Liver (tissue), 8 donors: ENCODE measurements at regions not wholly inside any gene's neighbourhood (a gene's known extent, or its start where the extent isn't known, plus 50 kb on each side); places are given as distances from the start of the nearest gene placed in this dataset.

Source experiments
- DNase-seq: peaks from one replicate; pipeline ENCODE4 v3.0.0-alpha.2; 2017; ENCODE audit warnings: low spot score
- H3K27ac ChIP-seq, 2 donors: one replicate each; pipeline ENCODE4 v1.7.0; 2013; ENCODE audit warnings: inconsistent platforms in 2 of 2, low read length in 2 of 2, control low read depth in 1 of 2, low read depth in 1 of 2, mild to moderate bottlenecking in 1 of 2
- H3K27me3 ChIP-seq, 4 donors: one replicate each; pipeline versions ENCODE4 v1.6.1 to v1.7.0; 2013; ENCODE audit warnings: low read length in 3 of 4, inconsistent platforms in 1 of 4, mild to moderate bottlenecking in 1 of 4, moderate library complexity in 1 of 4; ENCODE audit not compliant: control insufficient read depth in 4 of 4, insufficient read depth in 4 of 4
- H3K36me3 ChIP-seq, 4 donors: one replicate each; pipeline versions ENCODE4 v1.6.1 to v1.7.0; 2013; ENCODE audit warnings: low read length in 3 of 4, mild to moderate bottlenecking in 3 of 4, low read depth in 1 of 4, moderate library complexity in 1 of 4; ENCODE audit not compliant: control insufficient read depth in 4 of 4, insufficient read depth in 3 of 4
- H3K4me1 ChIP-seq, 4 donors: one replicate each; pipeline versions ENCODE4 v1.6.1 to v1.7.0; 2013; ENCODE audit warnings: low read length in 3 of 4, mild to moderate bottlenecking in 3 of 4, moderate library complexity in 1 of 4; ENCODE audit not compliant: control insufficient read depth in 4 of 4, insufficient read depth in 4 of 4
- H3K4me3 ChIP-seq, 3 donors: one replicate each; pipeline versions ENCODE4 v1.6.1 to v1.7.0; 2013; ENCODE audit warnings: low read length in 3 of 3, control low read depth in 1 of 3, low read depth in 1 of 3, mild to moderate bottlenecking in 1 of 3
- H3K9ac ChIP-seq, 2 donors: one replicate each; pipeline ENCODE4 v1.7.0; 2013; ENCODE audit warnings: low read length in 2 of 2, mild to moderate bottlenecking in 2 of 2, moderate library complexity in 2 of 2, control low read depth in 1 of 2, low read depth in 1 of 2
- H3K9me3 ChIP-seq, 4 donors: one replicate each; pipeline versions ENCODE4 v1.6.1 to v1.7.0; 2013; ENCODE audit warnings: low read length in 3 of 4; ENCODE audit not compliant: control insufficient read depth in 4 of 4
- EGR1 ChIP-seq, 2 donors: IDR thresholded peaks; 2 replicates each; pipeline ENCODE4 v1.6.1; 2016 to 2018; ENCODE audit warnings: antibody characterized with exemption in 2 of 2, low read depth in 2 of 2
- FOXA1 ChIP-seq: IDR thresholded peaks from 2 replicates; pipeline ENCODE4 v1.6.1; 2016; ENCODE audit warnings: antibody characterized with exemption
- FOXA2 ChIP-seq: IDR thresholded peaks from 2 replicates; pipeline ENCODE4 v1.6.1; 2016; ENCODE audit warnings: antibody characterized with exemption
- GABPA ChIP-seq, 2 donors: IDR thresholded peaks in 1 of 2; conservative IDR thresholded peaks in 1 of 2; 2 replicates each; pipeline ENCODE4 v1.6.1; 2016; ENCODE audit warnings: antibody characterized with exemption in 2 of 2, mild to moderate bottlenecking in 1 of 2, moderate library complexity in 1 of 2
- HNF4A ChIP-seq, 2 donors: conservative IDR thresholded peaks; 2 replicates each; pipeline ENCODE4 v1.6.1; 2016; ENCODE audit warnings: antibody characterized with exemption in 2 of 2, mild to moderate bottlenecking in 2 of 2
- JUND ChIP-seq, 2 donors: IDR thresholded peaks; 2 replicates each; pipeline ENCODE4 v1.6.1; 2016; ENCODE audit warnings: antibody characterized with exemption in 2 of 2
- NR2F2 ChIP-seq: IDR thresholded peaks from 2 replicates; pipeline ENCODE4 v1.6.1; 2016; ENCODE audit warnings: antibody characterized with exemption
- RAD21 ChIP-seq, 2 donors: IDR thresholded peaks; 2 replicates each; pipeline ENCODE4 v1.6.1; 2016; ENCODE audit warnings: antibody characterized with exemption in 2 of 2, mild to moderate bottlenecking in 2 of 2
- RXRA ChIP-seq, 2 donors: IDR thresholded peaks; 2 replicates each; pipeline ENCODE4 v1.6.1; 2017 to 2018; ENCODE audit warnings: antibody characterized with exemption in 2 of 2, mild to moderate bottlenecking in 1 of 2
- SP1 ChIP-seq: IDR thresholded peaks from 2 replicates; pipeline ENCODE4 v1.6.1; 2018; ENCODE audit warnings: antibody characterized with exemption, mild to moderate bottlenecking
- TAF1 ChIP-seq: conservative IDR thresholded peaks from 2 replicates; pipeline ENCODE4 v1.6.1; 2016; ENCODE audit warnings: antibody characterized with exemption, mild to moderate bottlenecking
- YY1 ChIP-seq: IDR thresholded peaks from 2 replicates; pipeline ENCODE4 v1.6.1; 2016; ENCODE audit warnings: antibody characterized with exemption, mild to moderate bottlenecking
- WGBS: extraction: QIAGEN DNeasy Blood & Tissue Kit; methylation state at CpG from one replicate; pipeline ENCODE4 v1.1.7; 2013; 5-methylcytosine and 5-hydroxymethylcytosine counted together
- TF ChIP-seq, protein P1 (sequence below): fragments of 150-350 bp; IDR thresholded peaks from 2 replicates; pipeline ENCODE4 v1.5.1; 2017; ENCODE audit warnings: improper control_type of control experiment, low read depth, low read length; ENCODE audit not compliant: missing input control
- TF ChIP-seq, protein P2 (sequence below): IDR thresholded peaks from 2 replicates; pipeline ENCODE4 v1.6.1; 2016; ENCODE audit warnings: antibody characterized with exemption
- TF ChIP-seq, protein P3 (sequence below): IDR thresholded peaks from 2 replicates; pipeline ENCODE4 v1.6.1; 2016; ENCODE audit warnings: antibody characterized with exemption
- TF ChIP-seq, protein P4 (sequence below): IDR thresholded peaks from 2 replicates; pipeline ENCODE4 v1.6.1; 2016; ENCODE audit warnings: antibody characterized with exemption, mild to moderate bottlenecking
- donor health status: healthy.
- donor health status: healthy.
- donor health status: healthy.
- donor health status: healthy.
- donor health status: healthy.

DNA sequence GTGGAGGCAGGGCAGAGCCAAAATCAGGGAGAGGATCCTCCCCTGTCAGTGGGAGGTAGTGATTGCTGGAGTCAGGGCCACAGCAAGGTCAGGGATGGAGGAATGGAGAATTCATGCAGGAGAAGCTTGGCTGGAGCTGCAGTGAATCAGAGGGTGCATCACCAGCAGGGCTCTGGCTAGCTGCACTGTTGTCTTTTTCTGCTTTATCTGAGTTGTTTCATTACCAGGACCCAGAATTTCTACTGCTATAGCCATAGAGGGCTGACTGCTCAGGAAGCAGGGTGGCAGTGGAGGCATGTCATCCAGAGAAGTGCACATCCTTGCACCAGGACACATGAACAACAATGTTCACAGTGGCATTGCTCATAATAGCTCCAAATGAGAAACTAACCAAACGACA is 113.5 kb upstream of the GALNT15 start:
- 89% methylated on average over 1 of the region's 1 CpG for WGBS
- peaks cover 0 to 4% (median 1%) of the 10 kb centered on the region in 4 donors for H3K4me1 ChIP-seq
- H3K9me3 ChIP-seq: no peaks in the 10 kb centered on the region
- H3K27me3 ChIP-seq: no peaks in the 10 kb centered on the region
- H3K9ac ChIP-seq: no peak overlapping the region
- H3K27ac ChIP-seq: peak overlapping the region in 1 of 2 donors; percentile 36
- no peak for DNase-seq
- H3K4me3 ChIP-seq: no peak overlapping the region
- no peaks in the 10 kb centered on the region for H3K36me3 ChIP-seq
- TF ChIP-seq RAD21 (IDR thresholded peaks at IDR 0.05): no peak
- TF ChIP-seq, protein P1, sequence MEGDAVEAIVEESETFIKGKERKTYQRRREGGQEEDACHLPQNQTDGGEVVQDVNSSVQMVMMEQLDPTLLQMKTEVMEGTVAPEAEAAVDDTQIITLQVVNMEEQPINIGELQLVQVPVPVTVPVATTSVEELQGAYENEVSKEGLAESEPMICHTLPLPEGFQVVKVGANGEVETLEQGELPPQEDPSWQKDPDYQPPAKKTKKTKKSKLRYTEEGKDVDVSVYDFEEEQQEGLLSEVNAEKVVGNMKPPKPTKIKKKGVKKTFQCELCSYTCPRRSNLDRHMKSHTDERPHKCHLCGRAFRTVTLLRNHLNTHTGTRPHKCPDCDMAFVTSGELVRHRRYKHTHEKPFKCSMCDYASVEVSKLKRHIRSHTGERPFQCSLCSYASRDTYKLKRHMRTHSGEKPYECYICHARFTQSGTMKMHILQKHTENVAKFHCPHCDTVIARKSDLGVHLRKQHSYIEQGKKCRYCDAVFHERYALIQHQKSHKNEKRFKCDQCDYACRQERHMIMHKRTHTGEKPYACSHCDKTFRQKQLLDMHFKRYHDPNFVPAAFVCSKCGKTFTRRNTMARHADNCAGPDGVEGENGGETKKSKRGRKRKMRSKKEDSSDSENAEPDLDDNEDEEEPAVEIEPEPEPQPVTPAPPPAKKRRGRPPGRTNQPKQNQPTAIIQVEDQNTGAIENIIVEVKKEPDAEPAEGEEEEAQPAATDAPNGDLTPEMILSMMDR: no peak
- no peak for TF ChIP-seq RXRA (IDR thresholded peaks at IDR 0.05)

DNA sequence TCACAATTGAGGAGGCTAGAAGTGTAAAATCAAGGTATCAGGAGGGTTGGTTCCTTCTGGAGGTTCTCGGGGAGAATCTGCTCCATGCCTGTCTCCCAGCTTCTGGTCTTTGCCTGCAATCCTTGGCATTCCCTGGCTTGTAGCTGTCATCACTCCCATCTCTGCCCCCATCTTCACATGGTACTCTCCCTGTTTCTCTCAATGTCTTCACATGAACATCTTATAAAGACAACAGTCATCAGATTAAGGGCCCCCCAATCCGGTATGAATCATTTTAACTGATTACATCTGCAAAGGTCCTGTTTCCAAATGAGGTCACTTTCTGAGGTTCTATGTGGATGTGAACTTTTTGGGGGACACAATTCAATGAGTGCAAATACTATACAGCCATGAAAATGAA is 113.0 kb upstream of the GALNT15 start:
- 96% methylated on average over 2 of the region's 2 CpGs for WGBS
- no peak overlapping the region for H3K9ac ChIP-seq
- no peak for DNase-seq
- no peaks in the 10 kb centered on the region for H3K36me3 ChIP-seq
- no peak for TF ChIP-seq NR2F2
- no peak for TF ChIP-seq FOXA2
- no peak for TF ChIP-seq YY1
- no peak for TF ChIP-seq SP1
- no peak for TF ChIP-seq RXRA (IDR thresholded peaks at IDR 0.05)
- TF ChIP-seq, protein P2, sequence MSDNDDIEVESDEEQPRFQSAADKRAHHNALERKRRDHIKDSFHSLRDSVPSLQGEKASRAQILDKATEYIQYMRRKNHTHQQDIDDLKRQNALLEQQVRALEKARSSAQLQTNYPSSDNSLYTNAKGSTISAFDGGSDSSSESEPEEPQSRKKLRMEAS: no peak
- no peak for TF ChIP-seq FOXA1
- TF ChIP-seq, protein P3, sequence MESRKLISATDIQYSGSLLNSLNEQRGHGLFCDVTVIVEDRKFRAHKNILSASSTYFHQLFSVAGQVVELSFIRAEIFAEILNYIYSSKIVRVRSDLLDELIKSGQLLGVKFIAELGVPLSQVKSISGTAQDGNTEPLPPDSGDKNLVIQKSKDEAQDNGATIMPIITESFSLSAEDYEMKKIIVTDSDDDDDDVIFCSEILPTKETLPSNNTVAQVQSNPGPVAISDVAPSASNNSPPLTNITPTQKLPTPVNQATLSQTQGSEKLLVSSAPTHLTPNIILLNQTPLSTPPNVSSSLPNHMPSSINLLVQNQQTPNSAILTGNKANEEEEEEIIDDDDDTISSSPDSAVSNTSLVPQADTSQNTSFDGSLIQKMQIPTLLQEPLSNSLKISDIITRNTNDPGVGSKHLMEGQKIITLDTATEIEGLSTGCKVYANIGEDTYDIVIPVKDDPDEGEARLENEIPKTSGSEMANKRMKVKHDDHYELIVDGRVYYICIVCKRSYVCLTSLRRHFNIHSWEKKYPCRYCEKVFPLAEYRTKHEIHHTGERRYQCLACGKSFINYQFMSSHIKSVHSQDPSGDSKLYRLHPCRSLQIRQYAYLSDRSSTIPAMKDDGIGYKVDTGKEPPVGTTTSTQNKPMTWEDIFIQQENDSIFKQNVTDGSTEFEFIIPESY: no peak
- TF ChIP-seq, protein P1: no peak
- TF ChIP-seq EGR1 (IDR thresholded peaks at IDR 0.05; ENCODE audit: low read depth in 2 of 2): no peak
- TF ChIP-seq JUND (IDR thresholded peaks at IDR 0.05): no peak
- TF ChIP-seq HNF4A (conservative IDR thresholded peaks at IDR 0.05): no peak
- TF ChIP-seq, protein P4, sequence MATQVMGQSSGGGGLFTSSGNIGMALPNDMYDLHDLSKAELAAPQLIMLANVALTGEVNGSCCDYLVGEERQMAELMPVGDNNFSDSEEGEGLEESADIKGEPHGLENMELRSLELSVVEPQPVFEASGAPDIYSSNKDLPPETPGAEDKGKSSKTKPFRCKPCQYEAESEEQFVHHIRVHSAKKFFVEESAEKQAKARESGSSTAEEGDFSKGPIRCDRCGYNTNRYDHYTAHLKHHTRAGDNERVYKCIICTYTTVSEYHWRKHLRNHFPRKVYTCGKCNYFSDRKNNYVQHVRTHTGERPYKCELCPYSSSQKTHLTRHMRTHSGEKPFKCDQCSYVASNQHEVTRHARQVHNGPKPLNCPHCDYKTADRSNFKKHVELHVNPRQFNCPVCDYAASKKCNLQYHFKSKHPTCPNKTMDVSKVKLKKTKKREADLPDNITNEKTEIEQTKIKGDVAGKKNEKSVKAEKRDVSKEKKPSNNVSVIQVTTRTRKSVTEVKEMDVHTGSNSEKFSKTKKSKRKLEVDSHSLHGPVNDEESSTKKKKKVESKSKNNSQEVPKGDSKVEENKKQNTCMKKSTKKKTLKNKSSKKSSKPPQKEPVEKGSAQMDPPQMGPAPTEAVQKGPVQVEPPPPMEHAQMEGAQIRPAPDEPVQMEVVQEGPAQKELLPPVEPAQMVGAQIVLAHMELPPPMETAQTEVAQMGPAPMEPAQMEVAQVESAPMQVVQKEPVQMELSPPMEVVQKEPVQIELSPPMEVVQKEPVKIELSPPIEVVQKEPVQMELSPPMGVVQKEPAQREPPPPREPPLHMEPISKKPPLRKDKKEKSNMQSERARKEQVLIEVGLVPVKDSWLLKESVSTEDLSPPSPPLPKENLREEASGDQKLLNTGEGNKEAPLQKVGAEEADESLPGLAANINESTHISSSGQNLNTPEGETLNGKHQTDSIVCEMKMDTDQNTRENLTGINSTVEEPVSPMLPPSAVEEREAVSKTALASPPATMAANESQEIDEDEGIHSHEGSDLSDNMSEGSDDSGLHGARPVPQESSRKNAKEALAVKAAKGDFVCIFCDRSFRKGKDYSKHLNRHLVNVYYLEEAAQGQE: no peak
- no peak for TF ChIP-seq GABPA (IDR thresholded peaks at IDR 0.05 in 1 of 2, conservative IDR thresholded peaks at IDR 0.05 in 1 of 2)
- no peak for TF ChIP-seq TAF1
- TF ChIP-seq RAD21 (IDR thresholded peaks at IDR 0.05): no peak
- H3K27ac ChIP-seq: no peak overlapping the region
- no peaks in the 10 kb centered on the region for H3K9me3 ChIP-seq
- H3K4me1 ChIP-seq: peaks cover 0 to 2% (median 0%) of the 10 kb centered on the region in 4 donors
- no peaks in the 10 kb centered on the region for H3K27me3 ChIP-seq
- no peak overlapping the region for H3K4me3 ChIP-seq
